GM06990 (cell line): ENCODE measurements at regions not wholly inside any gene's neighbourhood (a gene's known extent, or its start where the extent isn't known, plus 50 kb on each side); places are given as distances from the start of the nearest gene placed in this dataset.

ENCODE experiments used
- DNase-seq: peaks from one replicate; pipeline ENCODE4 v3.0.0-alpha.2; 2011; ENCODE audit not compliant: insufficient read length; ENCODE audit errors: extremely low read depth
- H3K27me3 ChIP-seq: replicated peaks from 2 replicates; pipeline ENCODE4 v1.6.0; 2011; ENCODE audit warnings: low read length; ENCODE audit not compliant: control insufficient read depth, insufficient read depth
- H3K36me3 ChIP-seq: 2 replicates; pipeline ENCODE4 v1.5.1; 2011; ENCODE audit warnings: low read length; ENCODE audit not compliant: control insufficient read depth, insufficient read depth
- H3K4me3 ChIP-seq: replicated peaks from 2 replicates; pipeline ENCODE4 v1.5.1; 2011; ENCODE audit warnings: low read depth, mild to moderate bottlenecking, control low read depth, low read length
- CTCF ChIP-seq: IDR thresholded peaks from 2 replicates; pipeline ENCODE4 v1.5.1; 2011; ENCODE audit warnings: low read length, control low read depth, mild to moderate bottlenecking, inconsistent platforms; ENCODE audit not compliant: insufficient read depth, poor library complexity, severe bottlenecking

- H3K36me3 ChIP-seq: no peaks in the 10 kb centered on the region
- no peak for DNase-seq
- H3K27me3 ChIP-seq: no peaks in the 10 kb centered on the region
- no peak overlapping the region for H3K4me3 ChIP-seq
- TF ChIP-seq CTCF: no peak
Observed at GRCh38 chr14:32021341-32021740, 55.8 kb upstream of the ARHGAP5 start.

- H3K27me3 ChIP-seq: no peaks in the 10 kb centered on the region
- no peak overlapping the region for H3K4me3 ChIP-seq
- no peak for DNase-seq
- no peak for TF ChIP-seq CTCF
- no peaks in the 10 kb centered on the region for H3K36me3 ChIP-seq
Observed at GRCh38 chr14:32022525-32022924, 54.6 kb upstream of the ARHGAP5 start.

GRCh38 chr14:32022938-32023466, 54.1 kb upstream of the ARHGAP5 start:
- no peak for TF ChIP-seq CTCF
- no peak for DNase-seq

GRCh38 chr14:32023540-32023939, 53.6 kb upstream of the ARHGAP5 start:
- no peaks in the 10 kb centered on the region for H3K36me3 ChIP-seq
- no peak for DNase-seq
- H3K4me3 ChIP-seq: no peak overlapping the region
- no peak for TF ChIP-seq CTCF
- H3K27me3 ChIP-seq: no peaks in the 10 kb centered on the region

More at GRCh38 chr14:32022938-32023466, 54.1 kb upstream of the ARHGAP5 start:
- no peak overlapping the region for H3K4me3 ChIP-seq
- H3K36me3 ChIP-seq: no peaks in the 10 kb centered on the region
- H3K27me3 ChIP-seq: no peaks in the 10 kb centered on the region

GRCh38 chr14:32027255-32027939, 49.7 kb upstream of the ARHGAP5 start:
- no peak for TF ChIP-seq CTCF
- Histone ChIP-seq H3K27me3 (no peaks in the 10 kb centered on the region), H3K4me3 (no peak overlapping the region), H3K36me3 (no peaks in the 10 kb centered on the region)
- DNase-seq: no peak
